ENCODE measurements at regions not wholly inside any gene's neighbourhood (a gene's known extent, or its start where the extent isn't known, plus 50 kb on each side); places are given as distances from the start of the nearest gene placed in this dataset.

GRCh38 chr18:54737986-54738385 lies 90.3 kb upstream of the RAB27B start:
- H3K4me1 Mint-ChIP-seq (ENCODE audit: low read depth), result no peaks in the 10 kb centered on the region
- no peak overlapping the region for H3K27ac Mint-ChIP-seq
- peaks cover 2% of the 10 kb centered on the region for H3K27me3 Mint-ChIP-seq
- H3K9me3 Mint-ChIP-seq, result no peaks in the 10 kb centered on the region
- H3K36me3 Mint-ChIP-seq (ENCODE audit: low read depth), result no peaks in the 10 kb centered on the region
- no peak overlapping the region for H3K4me3 Mint-ChIP-seq
- intact Hi-C loops (cut with micrococcal nuclease), result no loop called here

- intact Hi-C loops (cut with micrococcal nuclease), result no loop called here
- no peaks in the 10 kb centered on the region for H3K9me3 Mint-ChIP-seq
- no peak overlapping the region for H3K27ac Mint-ChIP-seq
- H3K4me1 Mint-ChIP-seq (ENCODE audit: low read depth), result no peaks in the 10 kb centered on the region
- H3K36me3 Mint-ChIP-seq (ENCODE audit: low read depth), result no peaks in the 10 kb centered on the region
- H3K4me3 Mint-ChIP-seq, result no peak overlapping the region
- H3K27me3 Mint-ChIP-seq, result peaks cover 2% of the 10 kb centered on the region
Measured at GRCh38 chr18:54739476-54739875, 88.8 kb upstream of the RAB27B start.

GRCh38 chr18:54740136-54740846 lies 88.0 kb upstream of the RAB27B start:
- H3K27me3 Mint-ChIP-seq, result peaks cover 2% of the 10 kb centered on the region
- H3K36me3 Mint-ChIP-seq (ENCODE audit: low read depth), result no peaks in the 10 kb centered on the region
- intact Hi-C loops (cut with micrococcal nuclease), result no loop called here
- no peak overlapping the region for H3K4me3 Mint-ChIP-seq
- H3K9me3 Mint-ChIP-seq, result no peaks in the 10 kb centered on the region
- H3K4me1 Mint-ChIP-seq (ENCODE audit: low read depth), result no peaks in the 10 kb centered on the region
- no peak overlapping the region for H3K27ac Mint-ChIP-seq

- Mint-ChIP-seq H3K27me3 (peaks cover 2% of the 10 kb centered on the region), H3K4me3 (no peak overlapping the region), H3K27ac (no peak overlapping the region), H3K36me3 (ENCODE audit: low read depth) (no peaks in the 10 kb centered on the region), H3K9me3 (no peaks in the 10 kb centered on the region), H3K4me1 (ENCODE audit: low read depth) (no peaks in the 10 kb centered on the region)
- intact Hi-C loops (cut with micrococcal nuclease), result no loop called here
Measured at GRCh38 chr18:54742120-54742519, 86.2 kb upstream of the RAB27B start.

GRCh38 chr18:54742659-54743604 lies 85.3 kb upstream of the RAB27B start:
- Mint-ChIP-seq H3K27ac (no peak overlapping the region), H3K9me3 (no peaks in the 10 kb centered on the region), H3K27me3 (peaks cover 2% of the 10 kb centered on the region), H3K4me3 (no peak overlapping the region), H3K4me1 (ENCODE audit: low read depth) (no peaks in the 10 kb centered on the region), H3K36me3 (ENCODE audit: low read depth) (no peaks in the 10 kb centered on the region)
- intact Hi-C loops (cut with micrococcal nuclease), result no loop called here

- H3K4me3 Mint-ChIP-seq, result no peak overlapping the region
- H3K36me3 Mint-ChIP-seq (ENCODE audit: low read depth), result no peaks in the 10 kb centered on the region
- H3K27me3 Mint-ChIP-seq, result peaks cover 2% of the 10 kb centered on the region
- no peak overlapping the region for H3K27ac Mint-ChIP-seq
- no peaks in the 10 kb centered on the region for H3K4me1 Mint-ChIP-seq (ENCODE audit: low read depth)
- no peaks in the 10 kb centered on the region for H3K9me3 Mint-ChIP-seq
- intact Hi-C loops (cut with micrococcal nuclease), result no loop called here
Measured at GRCh38 chr18:54743605-54743995, 84.7 kb upstream of the RAB27B start.

- no peak overlapping the region for H3K4me3 Mint-ChIP-seq
- no peaks in the 10 kb centered on the region for H3K27me3 Mint-ChIP-seq
- H3K36me3 Mint-ChIP-seq (ENCODE audit: low read depth), result no peaks in the 10 kb centered on the region
- no peaks in the 10 kb centered on the region for H3K9me3 Mint-ChIP-seq
- intact Hi-C loops (cut with micrococcal nuclease), result no loop called here
- H3K4me1 Mint-ChIP-seq (ENCODE audit: low read depth), result no peaks in the 10 kb centered on the region
- no peak overlapping the region for H3K27ac Mint-ChIP-seq
Measured at GRCh38 chr18:54749291-54749690, 79.0 kb upstream of the RAB27B start.

- H3K27me3 Mint-ChIP-seq, result no peaks in the 10 kb centered on the region
- H3K36me3 Mint-ChIP-seq (ENCODE audit: low read depth), result no peaks in the 10 kb centered on the region
Measured at GRCh38 chr18:54750350-54750749, 77.9 kb upstream of the RAB27B start.

GRCh38 chr18:54752185-54752584 lies 76.1 kb upstream of the RAB27B start:
- H3K27ac Mint-ChIP-seq, result no peak overlapping the region
- no peaks in the 10 kb centered on the region for H3K36me3 Mint-ChIP-seq (ENCODE audit: low read depth)
- H3K4me3 Mint-ChIP-seq, result no peak overlapping the region
- intact Hi-C loops (cut with micrococcal nuclease), result no loop called here
- H3K27me3 Mint-ChIP-seq, result no peaks in the 10 kb centered on the region
- no peaks in the 10 kb centered on the region for H3K4me1 Mint-ChIP-seq (ENCODE audit: low read depth)
- H3K9me3 Mint-ChIP-seq, result no peaks in the 10 kb centered on the region

More at GRCh38 chr18:54750350-54750749, 77.9 kb upstream of the RAB27B start:
- no peaks in the 10 kb centered on the region for H3K4me1 Mint-ChIP-seq (ENCODE audit: low read depth)
- H3K27ac Mint-ChIP-seq, result no peak overlapping the region
- H3K9me3 Mint-ChIP-seq, result no peaks in the 10 kb centered on the region
- intact Hi-C loops (cut with micrococcal nuclease), result no loop called here
- H3K4me3 Mint-ChIP-seq, result no peak overlapping the region

- Mint-ChIP-seq H3K27me3 (peaks cover 1% of the 10 kb centered on the region), H3K27ac (no peak overlapping the region), H3K36me3 (ENCODE audit: low read depth) (no peaks in the 10 kb centered on the region), H3K9me3 (no peaks in the 10 kb centered on the region), H3K4me1 (ENCODE audit: low read depth) (no peaks in the 10 kb centered on the region), H3K4me3 (no peak overlapping the region)
- intact Hi-C loops (cut with micrococcal nuclease), result no loop called here
Measured at GRCh38 chr18:54755456-54755855, 72.8 kb upstream of the RAB27B start.

- Mint-ChIP-seq H3K4me1 (ENCODE audit: low read depth) (no peaks in the 10 kb centered on the region), H3K27ac (no peak overlapping the region), H3K4me3 (no peak overlapping the region), H3K9me3 (no peaks in the 10 kb centered on the region), H3K27me3 (peaks cover 7% of the 10 kb centered on the region), H3K36me3 (ENCODE audit: low read depth) (no peaks in the 10 kb centered on the region)
- intact Hi-C loops (cut with micrococcal nuclease), result no loop called here
Measured at GRCh38 chr18:54762386-54762785, 65.9 kb upstream of the RAB27B start.

- no peaks in the 10 kb centered on the region for H3K4me1 Mint-ChIP-seq (ENCODE audit: low read depth)
- H3K4me3 Mint-ChIP-seq, result no peak overlapping the region
- no peak overlapping the region for H3K27ac Mint-ChIP-seq
- intact Hi-C loops (cut with micrococcal nuclease), result no loop called here
- peaks cover 7% of the 10 kb centered on the region for H3K27me3 Mint-ChIP-seq
- no peaks in the 10 kb centered on the region for H3K9me3 Mint-ChIP-seq
- no peaks in the 10 kb centered on the region for H3K36me3 Mint-ChIP-seq (ENCODE audit: low read depth)
Measured at GRCh38 chr18:54764786-54765185, 63.5 kb upstream of the RAB27B start.

GRCh38 chr18:54765636-54766375 lies 62.5 kb upstream of the RAB27B start:
- H3K27ac Mint-ChIP-seq, result no peak overlapping the region
- H3K27me3 Mint-ChIP-seq, result peaks cover 4% of the 10 kb centered on the region
- no peaks in the 10 kb centered on the region for H3K36me3 Mint-ChIP-seq (ENCODE audit: low read depth)
- intact Hi-C loops (cut with micrococcal nuclease), result no loop called here
- no peaks in the 10 kb centered on the region for H3K4me1 Mint-ChIP-seq (ENCODE audit: low read depth)
- no peak overlapping the region for H3K4me3 Mint-ChIP-seq
- H3K9me3 Mint-ChIP-seq, result no peaks in the 10 kb centered on the region

GRCh38 chr18:54766634-54767033 lies 61.6 kb upstream of the RAB27B start:
- H3K27ac Mint-ChIP-seq, result no peak overlapping the region
- H3K27me3 Mint-ChIP-seq, result peaks cover 4% of the 10 kb centered on the region
- intact Hi-C loops (cut with micrococcal nuclease), result no loop called here
- no peak overlapping the region for H3K4me3 Mint-ChIP-seq
- H3K4me1 Mint-ChIP-seq (ENCODE audit: low read depth), result no peaks in the 10 kb centered on the region
- H3K9me3 Mint-ChIP-seq, result no peaks in the 10 kb centered on the region
- no peaks in the 10 kb centered on the region for H3K36me3 Mint-ChIP-seq (ENCODE audit: low read depth)
